Uterus (tissue), 3 donors: ENCODE measurements at regions not wholly inside any gene's neighbourhood (a gene's known extent, or its start where the extent isn't known, plus 50 kb on each side); places are given as distances from the start of the nearest gene placed in this dataset.

Source experiments
- DNase-seq, 2 donors: peaks; one replicate each; pipeline ENCODE4 v3.0.0-alpha.2; 2019 to 2020
- H3K27ac ChIP-seq, 2 donors: fragments of 200-600 bp; sonication (generic); 1 replicate in 1 of 2; 2 replicates in 1 of 2; pipeline ENCODE4 v1.5.1; 2016 to 2018
- H3K27me3 ChIP-seq, 2 donors: fragments of 200-600 bp; sonication (generic); one replicate each; pipeline ENCODE4 v1.5.1; 2018 to 2019; ENCODE audit warnings: control low read depth in 1 of 2
- H3K36me3 ChIP-seq, 2 donors: fragments of 200-600 bp; sonication (generic); one replicate each; pipeline ENCODE4 v1.5.1; 2019; ENCODE audit warnings: control low read depth in 1 of 2
- H3K4me1 ChIP-seq, 2 donors: fragments of 200-600 bp; sonication (generic); one replicate each; pipeline ENCODE4 v1.5.1; 2018 to 2019; ENCODE audit warnings: control low read depth in 1 of 2
- H3K4me3 ChIP-seq, 2 donors: fragments of 200-600 bp; sonication (generic); 1 replicate in 1 of 2; 2 replicates in 1 of 2; pipeline ENCODE4 v1.5.1; 2018 to 2019; ENCODE audit warnings: mild to moderate bottlenecking in 1 of 2
- H3K9me3 ChIP-seq, 2 donors: fragments of 200-600 bp; sonication (generic); one replicate each; pipeline ENCODE4 v1.5.1; 2019; ENCODE audit warnings: control low read depth in 1 of 2
- CTCF ChIP-seq, 4 experiments: fragments of 200-600 bp in 2 of 4; fragments of 450-650 bp in 2 of 4; sonication (generic) in 2 of 4; IDR thresholded peaks; one replicate each; pipeline ENCODE4 v1.5.1; 2016 to 2019; ENCODE audit warnings: antibody characterized with exemption in 4 of 4, mild to moderate bottlenecking in 2 of 4, moderate library complexity in 1 of 4
- POLR2A ChIP-seq, 2 donors: fragments of 450-650 bp; IDR thresholded peaks; one replicate each; pipeline ENCODE4 v1.6.1; 2016; ENCODE audit warnings: antibody characterized with exemption in 2 of 2, mild to moderate bottlenecking in 1 of 2, moderate library complexity in 1 of 2
- intact Hi-C: fragments of 100-400 bp; cut with DNase I; formaldehyde crosslinking; loops from one replicate; pipeline ENCODE4 v1.15.1; 2023; ENCODE audit warnings: low total_unique reads
- donor health status: DM: yes; HTN: yes; CAD: no.

DNA sequence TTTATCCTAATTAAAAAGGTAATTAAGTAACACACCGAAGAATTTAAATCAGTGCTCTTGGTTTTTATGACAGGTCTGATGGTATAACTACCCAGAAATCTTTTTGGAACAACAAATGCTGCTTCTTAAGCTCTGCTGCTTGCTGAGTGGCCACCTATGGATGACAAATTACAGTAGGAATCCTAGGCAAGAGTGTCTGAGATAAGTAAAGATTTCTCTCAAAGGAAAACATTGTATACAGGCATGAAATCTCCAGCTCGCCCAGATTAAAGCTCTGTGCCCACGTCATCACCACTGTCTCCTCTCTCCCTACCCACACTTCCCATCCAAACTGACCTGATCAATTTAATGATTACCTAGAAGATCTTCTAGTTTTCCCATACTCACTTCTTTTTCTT lies 1083.0 kb upstream of the MAP3K7 start:
- intact Hi-C loops, result no loop called here
- Histone ChIP-seq H3K27me3 (no peaks in the 10 kb centered on the region), H3K36me3 (no peaks in the 10 kb centered on the region), H3K4me1 (no peaks in the 10 kb centered on the region), H3K9me3 (no peaks in the 10 kb centered on the region), H3K4me3 (no peak overlapping the region), H3K27ac (no peak overlapping the region)
- no peak for TF ChIP-seq CTCF (IDR thresholded peaks at IDR 0.05)
- no peak for TF ChIP-seq POLR2A (IDR thresholded peaks at IDR 0.05)
- DNase-seq, result no peak

- Histone ChIP-seq H3K36me3 (no peaks in the 10 kb centered on the region), H3K4me1 (no peaks in the 10 kb centered on the region), H3K27ac (no peak overlapping the region), H3K4me3 (no peak overlapping the region), H3K9me3 (no peaks in the 10 kb centered on the region), H3K27me3 (no peaks in the 10 kb centered on the region)
- no peak for DNase-seq
- intact Hi-C loops, result no loop called here
- no peak for TF ChIP-seq POLR2A (IDR thresholded peaks at IDR 0.05)
- TF ChIP-seq CTCF (IDR thresholded peaks at IDR 0.05), result no peak
Observed at GRCh38 chr6:91669154-91669870, 1082.4 kb upstream of the MAP3K7 start.

DNA sequence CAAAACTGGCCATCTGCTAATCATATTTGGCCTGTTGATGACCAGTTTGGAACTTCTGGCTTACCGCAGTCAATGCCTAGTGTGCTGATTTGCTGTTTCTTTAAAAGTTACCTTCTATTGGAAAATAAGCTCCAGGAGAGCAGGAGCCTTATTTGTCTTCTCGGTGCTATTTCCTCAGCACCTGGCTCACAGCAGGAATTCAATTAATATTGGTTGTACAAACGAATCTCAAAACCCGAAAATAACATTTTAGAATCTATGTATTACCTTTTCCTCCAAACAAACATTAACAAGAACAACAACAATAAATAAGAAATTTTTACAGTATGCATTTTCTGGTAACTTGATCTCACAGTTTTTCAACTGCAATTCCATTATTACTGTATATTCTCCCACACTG lies 1080.7 kb upstream of the MAP3K7 start:
- Histone ChIP-seq H3K4me1 (no peaks in the 10 kb centered on the region), H3K27me3 (no peaks in the 10 kb centered on the region), H3K9me3 (no peaks in the 10 kb centered on the region), H3K27ac (no peak overlapping the region), H3K4me3 (no peak overlapping the region), H3K36me3 (no peaks in the 10 kb centered on the region)
- intact Hi-C loops, result no loop called here
- DNase-seq, result no peak
- no peak for TF ChIP-seq POLR2A (IDR thresholded peaks at IDR 0.05)
- TF ChIP-seq CTCF (IDR thresholded peaks at IDR 0.05), result no peak

- no peak overlapping the region for H3K4me3 ChIP-seq
- H3K4me1 ChIP-seq, result no peaks in the 10 kb centered on the region
- no peaks in the 10 kb centered on the region for H3K36me3 ChIP-seq
- H3K9me3 ChIP-seq, result no peaks in the 10 kb centered on the region
- no peaks in the 10 kb centered on the region for H3K27me3 ChIP-seq
- no peak overlapping the region for H3K27ac ChIP-seq
- intact Hi-C loops, result no loop called here
- no peak for DNase-seq
- TF ChIP-seq CTCF (IDR thresholded peaks at IDR 0.05) (no peak), POLR2A (IDR thresholded peaks at IDR 0.05) (no peak)
Observed at GRCh38 chr6:91664327-91664959, 1077.6 kb upstream of the MAP3K7 start.

DNA sequence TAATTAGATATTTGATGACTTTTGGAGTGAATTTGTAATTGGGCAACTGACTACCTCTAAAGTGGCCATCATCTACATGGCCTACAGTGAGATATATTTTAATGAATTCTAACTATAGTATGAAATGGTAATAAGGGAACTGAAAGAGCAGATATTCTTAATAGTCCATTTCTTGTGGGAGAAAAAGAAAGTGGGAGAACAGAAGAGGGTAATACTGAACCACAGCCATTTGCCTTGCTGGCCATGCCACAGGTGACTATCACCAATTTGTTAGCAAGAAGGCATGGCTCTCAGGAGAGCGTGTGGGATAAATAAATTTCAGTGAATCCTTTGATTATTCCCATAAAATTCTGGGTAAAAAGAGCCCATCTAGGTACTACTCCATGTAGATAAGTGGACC lies 1074.0 kb upstream of the MAP3K7 start:
- Histone ChIP-seq H3K4me1 (no peaks in the 10 kb centered on the region), H3K36me3 (no peaks in the 10 kb centered on the region), H3K4me3 (no peak overlapping the region), H3K27ac (no peak overlapping the region), H3K27me3 (no peaks in the 10 kb centered on the region), H3K9me3 (no peaks in the 10 kb centered on the region)
- intact Hi-C loops, result no loop called here
- TF ChIP-seq CTCF (IDR thresholded peaks at IDR 0.05), result no peak
- TF ChIP-seq POLR2A (IDR thresholded peaks at IDR 0.05), result no peak
- no peak for DNase-seq
